H1 (cell line): ENCODE measurements at regions not wholly inside any gene's neighbourhood (a gene's known extent, or its start where the extent isn't known, plus 50 kb on each side); places are given as distances from the start of the nearest gene placed in this dataset.

ENCODE experiments used
- ATF3 ChIP-seq: IDR thresholded peaks from 2 replicates; pipeline ENCODE4 v1.6.1; 2011; ENCODE audit warnings: low read depth, mild to moderate bottlenecking, low read length; ENCODE audit not compliant: insufficient read depth
- BCL11A ChIP-seq, 2 experiments: IDR thresholded peaks; one replicate each; pipeline ENCODE4 v1.6.1; 2011; ENCODE audit warnings: low read depth in 2 of 2, low read length in 2 of 2, mild to moderate bottlenecking in 2 of 2
- BRCA1 ChIP-seq: IDR thresholded peaks from 2 replicates; pipeline ENCODE4 v1.6.1; 2012; ENCODE audit warnings: low read depth, low read length, improper control_type of control experiment
- CBX5 ChIP-seq: fragments of 300-800, 300-1000 bp; sonication (generic); IDR thresholded peaks from 2 replicates; pipeline ENCODE4 v1.7.1; 2016; ENCODE audit warnings: antibody characterized with exemption, low read length, low read depth
- CTCF ChIP-seq, 3 experiments: IDR thresholded peaks; 1 replicate in 2 of 3; 2 replicates in 1 of 3; pipeline versions ENCODE4 v1.5.1 to v1.6.1; 2011; ENCODE audit warnings: low read length in 3 of 3, mild to moderate bottlenecking in 3 of 3, inconsistent platforms in 2 of 3, low read depth in 1 of 3, moderate library complexity in 1 of 3; ENCODE audit not compliant: insufficient read depth in 1 of 3; ENCODE audit errors: control extremely low read depth in 1 of 3
- E2F6 ChIP-seq: IDR thresholded peaks from 2 replicates; pipeline ENCODE4 v1.6.1; 2012; ENCODE audit warnings: inconsistent platforms
- JUN ChIP-seq: IDR thresholded peaks from 2 replicates; pipeline ENCODE4 v1.6.1; 2011; ENCODE audit warnings: low read depth, mild to moderate bottlenecking, improper control_type of control experiment, low read length
- JUND ChIP-seq: IDR thresholded peaks from 2 replicates; pipeline ENCODE4 v1.6.1; 2011; ENCODE audit warnings: mild to moderate bottlenecking, improper control_type of control experiment, low read length
- RBBP5 ChIP-seq: IDR thresholded peaks from 2 replicates; pipeline ENCODE4 v1.7.1; 2012; ENCODE audit warnings: low read depth, mild to moderate bottlenecking, inconsistent platforms, low read length, moderate library complexity, borderline replicate concordance
- ZNF274 ChIP-seq: IDR thresholded peaks from 2 replicates; pipeline ENCODE4 v1.7.0; 2012; ENCODE audit warnings: low read length, borderline replicate concordance; ENCODE audit errors: extremely low read depth

- TF ChIP-seq CTCF (IDR thresholded peaks at IDR 0.05; ENCODE audit: control extremely low read depth in 1 of 3, insufficient read depth in 1 of 3, low read depth in 1 of 3, low read length in 3 of 3) (no peak), JUN (no peak), RBBP5 (no peak), CBX5 (no peak), BRCA1 (no peak), ATF3 (no peak), JUND (no peak), E2F6 (no peak), ZNF274 (no peak), BCL11A (IDR thresholded peaks at IDR 0.05; ENCODE audit: low read depth in 2 of 2, low read length in 2 of 2) (no peak)
Observed at GRCh38 chr9:82650368-82650767, 412.6 kb downstream of the RASEF start (continued).
